BLaER1 (cell line): ENCODE measurements at regions not wholly inside any gene's neighbourhood (a gene's known extent, or its start where the extent isn't known, plus 50 kb on each side); places are given as distances from the start of the nearest gene placed in this dataset.

Source experiments
- H3K27ac ChIP-seq: shearing (Covaris generic); formaldehyde crosslinking; 2 replicates; pipeline ENCODE4 v1.8.1; 2022
- H3K27me3 ChIP-seq: shearing (Covaris generic); formaldehyde crosslinking; 2 replicates; pipeline ENCODE4 v1.8.1; 2022
- H3K36me3 ChIP-seq: shearing (Covaris generic); formaldehyde crosslinking; 2 replicates; pipeline ENCODE4 v1.8.1; 2022
- H3K4me1 ChIP-seq: shearing (Covaris generic); formaldehyde crosslinking; 2 replicates; pipeline ENCODE4 v1.8.1; 2022
- H3K4me2 ChIP-seq: shearing (Covaris generic); formaldehyde crosslinking; 2 replicates; pipeline ENCODE4 v1.8.1; 2022
- H3K4me3 ChIP-seq: shearing (Covaris generic); formaldehyde crosslinking; 2 replicates; pipeline ENCODE4 v1.8.1; 2022
- H3K9ac ChIP-seq: shearing (Covaris generic); formaldehyde crosslinking; 2 replicates; pipeline ENCODE4 v1.8.1; 2022
- H3K9me3 ChIP-seq: shearing (Covaris generic); formaldehyde crosslinking; 2 replicates; pipeline ENCODE4 v1.8.1; 2022
- H4K20me1 ChIP-seq: shearing (Covaris generic); formaldehyde crosslinking; 2 replicates; pipeline ENCODE4 v1.8.1; 2022
- Cebpa-rat ChIP-seq: shearing (Covaris generic); IDR thresholded peaks from 2 replicates; pipeline ENCODE4 v1.8.1; 2022

- H3K9ac ChIP-seq: no peak overlapping the region
- no peak for TF ChIP-seq Cebpa-rat
- H3K4me3 ChIP-seq: no peak overlapping the region
- no peaks in the 10 kb centered on the region for H4K20me1 ChIP-seq
- peaks cover 90% of the 10 kb centered on the region for H3K27me3 ChIP-seq
- no peak overlapping the region for H3K27ac ChIP-seq
- no peaks in the 10 kb centered on the region for H3K36me3 ChIP-seq
- H3K4me2 ChIP-seq: no peak overlapping the region
- no peaks in the 10 kb centered on the region for H3K4me1 ChIP-seq
- H3K9me3 ChIP-seq: no peaks in the 10 kb centered on the region
Observed at GRCh38 chrX:69395306-69395705, 108.8 kb upstream of the NALF2 start.

DNA sequence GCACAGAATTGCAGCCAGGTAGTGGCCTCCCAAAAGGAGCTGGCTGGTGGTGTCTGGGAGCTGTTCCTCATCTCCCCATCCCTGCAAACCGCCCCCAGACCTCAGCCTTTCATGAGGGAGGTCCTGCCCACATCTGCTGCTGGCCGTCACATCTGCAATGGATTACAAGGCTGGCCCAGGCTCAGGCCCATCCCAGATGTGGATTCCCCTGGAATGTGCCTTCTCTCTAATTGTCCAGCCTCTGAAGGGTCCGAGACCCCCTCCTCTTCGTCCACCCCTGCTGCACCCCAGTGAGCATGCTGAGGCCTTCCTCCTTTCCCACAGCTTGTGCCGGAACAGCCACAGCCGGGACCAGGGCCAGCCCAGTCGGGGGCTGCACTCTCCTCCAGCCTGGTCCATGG lies 115.0 kb upstream of the NALF2 start:
- H3K9ac ChIP-seq: no peak overlapping the region
- H4K20me1 ChIP-seq: no peaks in the 10 kb centered on the region
- H3K27me3 ChIP-seq: peaks cover 96% of the 10 kb centered on the region
- no peak for TF ChIP-seq Cebpa-rat
- H3K4me1 ChIP-seq: peaks cover 21% of the 10 kb centered on the region
- peak overlapping the region; percentile 37; the same call in 1 of the 2 replicates for H3K27ac ChIP-seq
- H3K9me3 ChIP-seq: no peaks in the 10 kb centered on the region
- peak overlapping the region; percentile 42; the same call in 1 of the 2 replicates for H3K4me2 ChIP-seq
- H3K36me3 ChIP-seq: no peaks in the 10 kb centered on the region
- H3K4me3 ChIP-seq: no peak overlapping the region

DNA sequence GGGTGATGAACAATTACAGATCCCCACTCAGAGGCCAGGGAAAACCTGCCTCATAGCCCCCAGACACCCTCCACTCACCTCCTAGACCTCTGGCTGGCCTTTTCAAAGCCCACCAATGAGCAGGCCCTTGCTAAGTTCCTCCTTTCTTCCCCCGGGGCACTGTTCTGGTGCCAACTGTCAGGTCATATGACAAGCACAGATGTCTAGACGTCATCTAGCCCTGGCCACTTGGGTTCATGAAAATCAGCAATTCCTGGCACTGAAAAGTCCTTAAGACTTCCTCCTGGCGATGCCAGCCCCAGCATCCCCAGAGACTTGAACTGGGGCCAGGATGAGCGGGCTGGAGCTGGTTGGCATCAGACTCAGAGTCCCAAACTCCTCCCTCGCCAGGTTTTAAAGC lies 115.6 kb upstream of the NALF2 start:
- no peak for TF ChIP-seq Cebpa-rat
- Histone ChIP-seq H4K20me1 (no peaks in the 10 kb centered on the region), H3K9me3 (no peaks in the 10 kb centered on the region), H3K27me3 (peaks cover 96% of the 10 kb centered on the region), H3K4me1 (peaks cover 21% of the 10 kb centered on the region), H3K9ac (no peak overlapping the region), H3K4me2 (peak overlapping the region; percentile 42; the same call in 1 of the 2 replicates), H3K4me3 (no peak overlapping the region), H3K36me3 (no peaks in the 10 kb centered on the region), H3K27ac (peak overlapping the region; percentile 37; the same call in 1 of the 2 replicates)

- 0 out of 2 replicates have a peak overlapping the region, but pooled peaks have one; percentile 23 for H3K9ac ChIP-seq
- TF ChIP-seq Cebpa-rat: no peak
- peak overlapping the region; percentile 37; the same call in 1 of the 2 replicates for H3K27ac ChIP-seq
Observed at GRCh38 chrX:69387567-69388487, 116.3 kb upstream of the NALF2 start.

GRCh38 chrX:69386681-69387080 lies 117.4 kb upstream of the NALF2 start:
- Histone ChIP-seq H3K4me1 (peaks cover 21% of the 10 kb centered on the region), H4K20me1 (no peaks in the 10 kb centered on the region), H3K4me2 (no peak overlapping the region), H3K27me3 (peaks cover 95% of the 10 kb centered on the region), H3K9ac (no peak overlapping the region), H3K4me3 (no peak overlapping the region), H3K27ac (no peak overlapping the region), H3K9me3 (no peaks in the 10 kb centered on the region), H3K36me3 (no peaks in the 10 kb centered on the region)
- TF ChIP-seq Cebpa-rat: no peak

More at GRCh38 chrX:69387567-69388487, 116.3 kb upstream of the NALF2 start:
- no peaks in the 10 kb centered on the region for H3K36me3 ChIP-seq
- H3K9me3 ChIP-seq: no peaks in the 10 kb centered on the region
- peak overlapping the region; percentile 42; the same call in 1 of the 2 replicates for H3K4me2 ChIP-seq
- peaks cover 21% of the 10 kb centered on the region for H3K4me1 ChIP-seq
- H3K4me3 ChIP-seq: no peak overlapping the region
- no peaks in the 10 kb centered on the region for H4K20me1 ChIP-seq
- H3K27me3 ChIP-seq: peaks cover 96% of the 10 kb centered on the region

- Histone ChIP-seq H3K9ac (no peak overlapping the region), H3K4me2 (no peak overlapping the region), H3K27ac (no peak overlapping the region), H3K36me3 (no peaks in the 10 kb centered on the region), H3K27me3 (peaks cover 81% of the 10 kb centered on the region), H4K20me1 (no peaks in the 10 kb centered on the region), H3K4me1 (no peaks in the 10 kb centered on the region), H3K4me3 (no peak overlapping the region), H3K9me3 (peaks cover 16% of the 10 kb centered on the region)
- no peak for TF ChIP-seq Cebpa-rat
Observed at GRCh38 chrX:69379412-69379811, 124.7 kb upstream of the NALF2 start.

DNA sequence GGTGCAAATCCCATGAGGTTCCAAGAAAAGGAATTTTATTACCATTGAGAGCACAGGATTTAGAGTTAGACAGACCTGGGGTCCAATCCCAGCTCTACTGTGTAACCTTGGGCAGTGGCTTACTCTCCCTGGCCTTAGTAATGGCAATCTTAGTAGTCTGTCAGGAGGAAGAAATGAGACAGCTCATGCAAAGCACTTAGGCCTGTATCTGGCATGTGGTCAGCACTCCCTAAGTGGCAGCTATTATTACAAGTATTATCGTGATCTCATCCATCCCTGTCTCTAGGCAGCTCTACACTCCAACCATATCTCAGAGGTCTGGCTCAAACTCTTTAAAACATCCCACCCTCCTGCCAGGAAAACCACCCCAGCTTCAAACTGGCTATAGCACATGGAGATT lies 129.6 kb upstream of the NALF2 start:
- no peak for TF ChIP-seq Cebpa-rat

GRCh38 chrX:69372435-69372834 lies 131.7 kb upstream of the NALF2 start:
- Histone ChIP-seq H3K27me3 (peaks cover 40% of the 10 kb centered on the region), H3K4me1 (no peaks in the 10 kb centered on the region), H3K4me3 (no peak overlapping the region), H4K20me1 (no peaks in the 10 kb centered on the region), H3K36me3 (no peaks in the 10 kb centered on the region), H3K9me3 (peaks cover 14% of the 10 kb centered on the region), H3K9ac (no peak overlapping the region), H3K27ac (no peak overlapping the region), H3K4me2 (no peak overlapping the region)
- TF ChIP-seq Cebpa-rat: no peak

More for the DNA sequence above, 129.6 kb upstream of the NALF2 start:
- H3K27me3 ChIP-seq: peaks cover 56% of the 10 kb centered on the region
- H3K9me3 ChIP-seq: peaks cover 16% of the 10 kb centered on the region
- H3K36me3 ChIP-seq: no peaks in the 10 kb centered on the region
- no peak overlapping the region for H3K9ac ChIP-seq
- H3K27ac ChIP-seq: no peak overlapping the region
- H4K20me1 ChIP-seq: no peaks in the 10 kb centered on the region
- H3K4me1 ChIP-seq: no peaks in the 10 kb centered on the region
- no peak overlapping the region for H3K4me2 ChIP-seq
- H3K4me3 ChIP-seq: no peak overlapping the region

DNA sequence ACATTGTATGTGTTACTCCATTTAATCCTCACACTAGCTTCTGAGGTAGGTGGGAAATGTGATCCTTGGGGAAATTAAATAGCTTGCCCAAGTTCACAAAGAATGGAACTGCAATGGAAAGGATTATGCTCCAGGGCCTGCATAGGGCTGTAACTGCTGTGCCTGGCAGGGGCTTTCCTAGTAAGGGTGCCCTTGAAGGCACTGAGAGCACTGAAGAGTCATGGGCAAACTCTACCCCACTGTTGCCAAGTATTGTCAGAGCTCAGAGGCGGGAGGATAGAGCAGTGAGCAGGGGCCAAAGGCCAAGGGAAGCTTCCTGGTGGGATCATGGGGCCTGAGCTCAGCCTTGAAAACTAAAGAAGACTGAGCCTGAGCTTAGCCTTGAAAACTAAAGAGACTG lies 133.0 kb upstream of the NALF2 start:
- Histone ChIP-seq H3K9ac (no peak overlapping the region), H3K27me3 (peaks cover 43% of the 10 kb centered on the region), H3K4me1 (no peaks in the 10 kb centered on the region), H4K20me1 (no peaks in the 10 kb centered on the region), H3K4me3 (no peak overlapping the region), H3K27ac (no peak overlapping the region), H3K36me3 (no peaks in the 10 kb centered on the region), H3K9me3 (0 out of 2 replicates have a peak, but pooled peaks cover 5% of the 10 kb centered on the region), H3K4me2 (no peak overlapping the region)
- TF ChIP-seq Cebpa-rat: no peak

DNA sequence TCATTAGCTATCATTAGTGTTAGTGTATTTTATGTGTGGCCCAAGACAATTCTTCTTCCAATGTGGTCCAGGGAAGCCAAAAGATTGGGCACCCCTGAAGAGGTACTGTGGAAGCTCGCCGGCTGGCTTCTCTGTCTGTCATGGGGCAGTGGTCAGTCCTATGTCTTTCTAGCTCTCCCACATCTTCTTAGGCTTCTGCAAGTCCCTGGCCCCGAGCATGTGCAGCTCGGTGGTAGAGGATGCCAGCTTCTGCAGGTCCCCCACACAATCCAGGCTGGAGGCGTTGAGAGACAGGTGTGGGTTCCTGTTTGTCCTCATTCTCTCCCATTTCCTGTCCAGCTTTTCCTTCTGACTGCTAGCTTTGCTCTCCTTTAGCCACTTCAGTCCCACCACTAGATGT lies 134.1 kb upstream of the NALF2 start:
- Histone ChIP-seq H3K9me3 (0 out of 2 replicates have a peak, but pooled peaks cover 4% of the 10 kb centered on the region), H3K4me3 (no peak overlapping the region), H3K27me3 (peaks cover 49% of the 10 kb centered on the region), H3K27ac (no peak overlapping the region), H3K4me2 (no peak overlapping the region), H4K20me1 (no peaks in the 10 kb centered on the region), H3K36me3 (no peaks in the 10 kb centered on the region), H3K9ac (no peak overlapping the region), H3K4me1 (no peaks in the 10 kb centered on the region)
- no peak for TF ChIP-seq Cebpa-rat
